IMR-90 (cell line): ENCODE measurements at regions not wholly inside any gene's neighbourhood (a gene's known extent, or its start where the extent isn't known, plus 50 kb on each side); places are given as distances from the start of the nearest gene placed in this dataset.

Source experiments
- ATAC-seq: fragments of 200-7000 bp; cut with Tn5 transposase; 2 replicates; pipeline ENCODE4 v1.9.1; 2020; ENCODE audit warnings: low read depth, mild to moderate bottlenecking, moderate library complexity
- BruUV-seq: library from RNA; stranded (reverse); fragments of 400-500 nt; replicated peaks from 2 replicates; lab custom pipeline; 2021; lab: Mats Ljungman, UMichigan
- CTCF ChIA-PET: fragments of 300-600 bp; formaldehyde crosslinking; extraction: SDS; loops from one replicate; lab custom pipeline; 2021; ENCODE audit warnings: antibody characterized with exemption; lab: Yijun Ruan, JAX
- POLR2A ChIA-PET: fragments of 300-600 bp; sonication (Branson Sonifier 250); formaldehyde crosslinking; loops from one replicate; lab custom pipeline; 2022; ENCODE audit warnings: antibody characterized with exemption; ENCODE audit not compliant: unreplicated experiment; lab: Charles Lee
- DNase-seq: peaks from one replicate; pipeline ENCODE4 v3.0.0; 2013
- H2AFZ ChIP-seq: replicated peaks from 2 replicates; pipeline ENCODE3; 2013; ENCODE audit warnings: low read length, mild to moderate bottlenecking; ENCODE audit not compliant: poor library complexity
- H2AK5ac ChIP-seq: 2 replicates; pipeline ENCODE4 v1.6.1; 2013; ENCODE audit warnings: low read depth, low read length, inconsistent platforms
- H2AK9ac ChIP-seq: replicated peaks from 2 replicates; pipeline ENCODE3; 2013; ENCODE audit warnings: mild to moderate bottlenecking, low read depth, low read length, moderate library complexity; ENCODE audit not compliant: poor library complexity
- H2BK120ac ChIP-seq: 2 replicates; pipeline ENCODE4 v1.6.1; 2013; ENCODE audit warnings: low read depth, low read length, inconsistent platforms
- H2BK15ac ChIP-seq: 3 replicates; pipeline ENCODE4 v1.6.1; 2013; ENCODE audit warnings: low read depth, low read length, inconsistent platforms
- H2BK20ac ChIP-seq: 2 replicates; pipeline ENCODE4 v1.6.1; 2013; ENCODE audit warnings: low read depth, mild to moderate bottlenecking, inconsistent platforms, low read length, moderate library complexity
- H2BK5ac ChIP-seq: 2 replicates; pipeline ENCODE4 v1.6.1; 2013; ENCODE audit warnings: mild to moderate bottlenecking, low read depth, low read length, inconsistent platforms; ENCODE audit not compliant: poor library complexity, severe bottlenecking
- H3K14ac ChIP-seq: replicated peaks from 2 replicates; pipeline ENCODE4 v1.6.1; 2013; ENCODE audit warnings: low read depth, low read length, inconsistent platforms
- H3K18ac ChIP-seq: 2 replicates; pipeline ENCODE4 v1.6.1; 2013; ENCODE audit warnings: low read depth, low read length, control low read depth
- H3K23ac ChIP-seq: 2 replicates; pipeline ENCODE4 v1.6.1; 2013; ENCODE audit warnings: low read depth, low read length, inconsistent platforms
- H3K27ac ChIP-seq: 2 replicates; pipeline ENCODE4 v1.5.1; 2013; ENCODE audit warnings: mild to moderate bottlenecking, control low read depth, low read length; ENCODE audit not compliant: insufficient read depth
- H3K27me3 ChIP-seq: 2 replicates; pipeline ENCODE4 v1.6.1; 2013; ENCODE audit warnings: low read length; ENCODE audit not compliant: control insufficient read depth, insufficient read depth
- H3K36me3 ChIP-seq: 2 replicates; pipeline ENCODE4 v1.6.1; 2013; ENCODE audit warnings: low read length, mixed read lengths; ENCODE audit not compliant: control insufficient read depth, insufficient read depth
- H3K4ac ChIP-seq: 2 replicates; pipeline ENCODE4 v1.6.1; 2013; ENCODE audit warnings: low read depth, low read length, inconsistent platforms
- H3K4me1 ChIP-seq: 2 replicates; pipeline ENCODE4 v1.6.1; 2013; ENCODE audit warnings: low read length, mixed read lengths; ENCODE audit not compliant: control insufficient read depth, insufficient read depth
- H3K4me2 ChIP-seq: 2 replicates; pipeline ENCODE4 v1.6.1; 2013; ENCODE audit warnings: low read depth, mild to moderate bottlenecking, control low read depth, low read length, moderate library complexity
- H3K4me3 ChIP-seq: 2 replicates; pipeline ENCODE4 v1.5.1; 2013; ENCODE audit warnings: low read depth, mild to moderate bottlenecking, control low read depth, low read length, moderate library complexity; ENCODE audit not compliant: insufficient read depth
- H3K56ac ChIP-seq: 2 replicates; pipeline ENCODE4 v1.6.1; 2013; ENCODE audit warnings: low read length, inconsistent platforms; ENCODE audit not compliant: insufficient read depth; ENCODE audit errors: extremely low read depth
- H3K79me1 ChIP-seq, 2 experiments: 2 replicates each; pipeline ENCODE4 v1.6.1; 2013; ENCODE audit warnings: low read length in 2 of 2, inconsistent platforms in 1 of 2, low read depth in 1 of 2
- H3K9ac ChIP-seq: 2 replicates; pipeline ENCODE4 v1.6.1; 2013; ENCODE audit warnings: low read depth, low read length, control low read depth
- H3K9me1 ChIP-seq: 2 replicates; pipeline ENCODE4 v1.6.1; 2013; ENCODE audit warnings: low read length, inconsistent platforms; ENCODE audit not compliant: insufficient read depth
- H3K9me3 ChIP-seq: 2 replicates; pipeline ENCODE4 v1.6.1; 2013; ENCODE audit warnings: low read length; ENCODE audit not compliant: control insufficient read depth, insufficient read depth
- H4K20me1 ChIP-seq: 2 replicates; pipeline ENCODE4 v1.6.1; 2013; ENCODE audit warnings: low read length, inconsistent platforms; ENCODE audit not compliant: insufficient read depth
- H4K5ac ChIP-seq: 2 replicates; pipeline ENCODE4 v1.6.1; 2013; ENCODE audit warnings: mild to moderate bottlenecking, low read depth, low read length, control low read depth
- H4K8ac ChIP-seq, 2 experiments: 2 replicates each; pipeline ENCODE4 v1.6.1; 2013; ENCODE audit warnings: low read depth in 2 of 2, low read length in 2 of 2, control low read depth in 1 of 2, inconsistent platforms in 1 of 2
- H4K91ac ChIP-seq: 2 replicates; pipeline ENCODE4 v1.6.1; 2013; ENCODE audit warnings: low read depth, low read length, inconsistent platforms; ENCODE audit not compliant: insufficient read depth
- BHLHE40 ChIP-seq: fragments of 150-350 bp; IDR thresholded peaks from 2 replicates; pipeline ENCODE4 v1.6.1; 2016; ENCODE audit warnings: mild to moderate bottlenecking, low read depth, low read length
- CHD1 ChIP-seq: IDR thresholded peaks from 2 replicates; pipeline ENCODE4 v1.6.1; 2012; ENCODE audit warnings: low read depth, low read length, improper control_type of control experiment
- ELK1 ChIP-seq: fragments of 150-350 bp; IDR thresholded peaks from 2 replicates; pipeline ENCODE4 v1.6.1; 2016; ENCODE audit warnings: low read depth, mild to moderate bottlenecking, low read length, moderate library complexity, borderline replicate concordance
- FOS ChIP-seq: fragments of 150-350 bp; IDR thresholded peaks from 2 replicates; pipeline ENCODE4 v1.6.1; 2016; ENCODE audit warnings: low read depth, low read length
- POLR2A ChIP-seq: IDR thresholded peaks from 2 replicates; pipeline ENCODE4 v1.6.1; 2012; ENCODE audit warnings: mild to moderate bottlenecking, low read depth, low read length
- RAD21 ChIP-seq: IDR thresholded peaks from 2 replicates; pipeline ENCODE4 v1.6.1; 2012; ENCODE audit warnings: low read length, improper control_type of control experiment
- RCOR1 ChIP-seq: IDR thresholded peaks from 2 replicates; pipeline ENCODE4 v1.6.1; 2012; ENCODE audit warnings: mild to moderate bottlenecking, low read length, improper control_type of control experiment; ENCODE audit not compliant: insufficient replicate concordance
- RFX5 ChIP-seq: IDR thresholded peaks from 2 replicates; pipeline ENCODE4 v1.8.0; 2012; ENCODE audit warnings: low read depth, mild to moderate bottlenecking, low read length, moderate library complexity
- SMC3 ChIP-seq: fragments of 150-350 bp; IDR thresholded peaks from 2 replicates; pipeline ENCODE4 v1.6.1; 2016; ENCODE audit warnings: low read depth, mild to moderate bottlenecking, antibody characterized with exemption, low read length, moderate library complexity
- WGBS, 2 experiments: methylation state at CpG; one replicate each; pipeline versions ENCODE4 v1.1.5 to v1.1.7; 2013; ENCODE audit warnings: missing lambda C conversion rate in 2 of 2; ENCODE audit not compliant: insufficient read length in 1 of 2; ENCODE audit errors: extremely low coverage in 2 of 2; 5-methylcytosine and 5-hydroxymethylcytosine counted together
- dilution Hi-C: fragments of 300-500 bp; cut with HindIII; formaldehyde crosslinking; loops from one replicate; pipeline ENCODE4 v1.14.3; 2018; ENCODE audit warnings: low sequenced_read_pairs; ENCODE audit not compliant: unreplicated experiment
- in situ Hi-C: fragments of 300-500 bp; cut with MboI; formaldehyde crosslinking; loops from 3 replicates; pipeline ENCODE4 v1.14.3; 2019; ENCODE audit warnings: low sequenced_read_pairs, inconsistent platforms, mixed read lengths
- intact Hi-C: fragments of 100-400 bp; cut with micrococcal nuclease; formaldehyde crosslinking; loops from 2 replicates; pipeline ENCODE4 v1.10.0; 2022

GRCh38 chr6:169851641-169852503, 100.5 kb downstream of the ERMARD start:
- no peak overlapping the region for H3K23ac ChIP-seq
- H2BK20ac ChIP-seq = no peak overlapping the region
- ATAC-seq (no peak), DNase-seq (no peak)
- intact Hi-C loops (no loop called here), dilution Hi-C loops (no loop called here), in situ Hi-C loops (no loop called here)
- H2BK5ac ChIP-seq = no peak overlapping the region
- TF ChIP-seq BHLHE40 (no peak), FOS (no peak), RAD21 (no peak), SMC3 (no peak), CHD1 (no peak), RCOR1 (no peak), RFX5 (no peak), POLR2A (no peak), ELK1 (no peak)
- no peaks in the 10 kb centered on the region for H3K79me1 ChIP-seq
- no peak overlapping the region for H2AK9ac ChIP-seq
- no peak overlapping the region for H3K14ac ChIP-seq
- no peak overlapping the region for H3K18ac ChIP-seq
- no peaks in the 10 kb centered on the region for H3K4me1 ChIP-seq
- BruUV-seq = no TSS peak
- H4K91ac ChIP-seq = no peak overlapping the region
- no peak overlapping the region for H4K8ac ChIP-seq
- H4K5ac ChIP-seq = no peak overlapping the region
- no peak overlapping the region for H2AK5ac ChIP-seq
- no peaks in the 10 kb centered on the region for H3K36me3 ChIP-seq
- no peak overlapping the region for H2BK120ac ChIP-seq
- H3K4me3 ChIP-seq = no peak overlapping the region
- H2BK15ac ChIP-seq = no peak overlapping the region
- CTCF ChIA-PET = no interaction called here
- no peaks in the 10 kb centered on the region for H3K9me1 ChIP-seq
- H4K20me1 ChIP-seq = no peaks in the 10 kb centered on the region
- peaks cover 22% of the 10 kb centered on the region; the same call in 1 of the 2 replicates for H3K9me3 ChIP-seq
- H3K4ac ChIP-seq = no peak overlapping the region
- no peak overlapping the region for H3K56ac ChIP-seq
- WGBS, 2 experiments = 69% methylated on average over 12 of the region's 22 CpGs; no CpG with 5 or more reads in 1 of the 2 experiments
- no peak overlapping the region for H3K9ac ChIP-seq
- H3K27me3 ChIP-seq = no peaks in the 10 kb centered on the region
- no peak overlapping the region for H3K4me2 ChIP-seq
- POLR2A ChIA-PET = no interaction called here
- H2AFZ ChIP-seq = no peak overlapping the region
- no peak overlapping the region for H3K27ac ChIP-seq
